GM21367 (cell line): ENCODE measurements at regions not wholly inside any gene's neighbourhood (a gene's known extent, or its start where the extent isn't known, plus 50 kb on each side); places are given as distances from the start of the nearest gene placed in this dataset.
"Not testable (repeated sequence)": the region's sequence is repeated elsewhere in the genome, so short reads cannot be mapped to it uniquely, and the experiment has no call there.

Experiments
- ATAC-seq: cut with Tn5 transposase; IDR thresholded peaks from one replicate; pipeline ENCODE4 v1.9.1; 2021; ENCODE audit not compliant: unreplicated experiment

GRCh38 chr11:106482917-106483785 lies 405.7 kb downstream of the AASDHPPT start:
- no peak for ATAC-seq

GRCh38 chr11:106491751-106492150 lies 414.3 kb downstream of the AASDHPPT start:
- no peak for ATAC-seq

- no peak for ATAC-seq
Observed at GRCh38 chr11:106493751-106494150, 416.3 kb downstream of the AASDHPPT start.

DNA sequence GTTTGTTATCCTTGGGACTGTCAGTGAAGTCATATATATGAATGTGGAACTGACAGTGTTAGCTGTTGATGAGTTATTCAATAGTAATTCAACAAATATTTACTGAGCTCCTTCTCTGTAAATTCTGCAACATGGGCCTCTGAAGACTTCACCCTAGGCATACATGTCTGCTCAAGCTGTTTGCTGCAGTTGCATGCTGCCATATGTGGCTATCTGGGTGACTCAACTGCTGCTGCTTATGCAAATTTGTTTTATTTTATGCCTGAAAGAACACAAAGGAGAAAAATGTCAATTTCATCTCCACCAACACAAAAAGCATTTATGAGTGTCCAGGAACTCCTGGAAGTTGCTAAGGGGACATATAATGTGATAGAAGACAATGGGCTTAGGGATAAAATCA lies 417.6 kb downstream of the AASDHPPT start:
- no peak for ATAC-seq

- ATAC-seq: no peak
Observed at GRCh38 chr11:106496677-106497076, 419.2 kb downstream of the AASDHPPT start.

DNA sequence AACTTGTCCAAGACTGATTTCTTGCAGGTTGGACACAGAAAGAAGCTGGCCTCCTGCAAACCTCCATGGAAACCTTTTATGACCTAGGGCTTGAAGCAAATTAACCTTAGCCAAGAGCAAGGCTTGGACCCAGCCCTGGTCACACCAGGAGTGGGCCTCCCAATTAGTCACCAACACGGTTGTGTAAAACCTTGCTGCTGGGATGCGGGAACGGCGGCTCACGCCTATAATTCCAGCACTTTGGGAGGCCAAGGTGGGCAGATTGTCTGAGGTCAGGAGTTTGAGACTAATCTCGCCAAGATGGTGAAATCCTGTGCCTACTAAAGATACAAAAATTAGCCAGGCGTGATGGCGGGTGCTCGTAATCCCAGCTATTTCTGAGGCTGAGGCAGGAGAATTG lies 419.9 kb downstream of the AASDHPPT start:
- ATAC-seq: no peak

DNA sequence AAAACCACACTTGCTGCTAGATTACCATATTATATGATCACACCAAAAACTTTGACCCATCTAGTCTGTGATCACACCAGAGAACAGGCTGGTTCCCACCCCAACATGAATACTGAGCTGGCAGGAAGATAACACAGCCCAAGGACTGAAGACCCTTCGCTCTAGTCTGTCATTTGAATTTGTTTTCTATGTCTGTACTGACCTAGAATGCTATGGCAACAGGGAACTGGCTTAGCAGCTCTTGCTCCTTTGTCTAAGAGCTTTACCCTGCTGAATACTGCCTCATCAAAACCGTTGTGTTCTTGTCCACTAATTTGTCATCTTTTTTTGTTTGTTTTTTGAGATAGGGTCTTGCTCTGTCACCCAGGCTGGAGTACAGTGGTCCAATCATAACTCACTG lies 420.4 kb downstream of the AASDHPPT start:
- no peak for ATAC-seq

- ATAC-seq: no peak
Observed at GRCh38 chr11:106503901-106504300, 426.4 kb downstream of the AASDHPPT start.

DNA sequence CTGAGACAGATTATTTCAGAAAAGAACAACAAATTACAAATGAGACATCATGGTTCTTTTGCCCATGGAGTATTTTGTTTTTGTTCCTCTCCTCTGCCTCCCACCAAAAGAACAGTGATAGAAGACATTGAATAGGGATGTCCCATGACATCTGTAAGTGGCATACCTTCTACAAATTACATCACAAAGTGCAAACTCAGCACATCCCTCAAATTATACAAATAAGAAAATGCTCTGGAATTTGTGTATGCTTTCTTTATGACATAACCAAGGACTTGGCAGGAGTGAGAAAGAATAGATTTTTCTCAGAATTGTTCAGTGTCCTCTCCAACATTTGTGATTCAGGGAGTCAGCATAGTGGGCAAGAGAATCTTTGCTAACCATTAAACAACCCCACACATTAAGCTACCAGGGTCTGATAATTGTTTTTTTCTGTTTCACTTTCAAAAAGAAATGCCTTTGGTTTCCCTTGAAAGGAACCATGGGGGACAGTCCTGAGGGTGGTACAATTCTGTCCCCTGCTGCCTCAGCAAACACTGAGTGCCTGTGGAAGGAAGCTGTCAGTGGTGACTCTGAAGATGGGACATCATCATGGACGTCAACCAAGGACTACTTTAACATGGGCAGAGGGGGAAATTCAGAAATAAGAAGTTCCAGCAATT lies 430.3 kb downstream of the AASDHPPT start:
- no peak for ATAC-seq

DNA sequence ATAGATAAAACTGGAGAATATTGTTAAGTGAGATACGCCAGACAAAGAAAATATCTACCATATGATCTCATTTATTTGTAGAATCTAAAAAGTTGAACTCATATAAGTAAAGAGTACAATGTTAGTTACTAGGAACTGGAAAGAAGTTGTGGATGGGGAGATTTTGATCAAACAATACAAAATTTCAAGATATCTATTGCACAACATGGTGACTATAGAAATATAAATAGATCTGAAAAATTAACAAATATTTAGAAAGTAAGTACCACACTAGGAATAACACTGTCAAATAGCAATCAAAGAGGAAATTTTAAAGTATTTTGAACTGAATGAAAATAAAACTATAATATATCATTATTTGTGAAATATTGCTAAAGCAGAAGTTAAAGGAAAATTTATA lies 437.2 kb downstream of the AASDHPPT start:
- ATAC-seq: no peak

DNA sequence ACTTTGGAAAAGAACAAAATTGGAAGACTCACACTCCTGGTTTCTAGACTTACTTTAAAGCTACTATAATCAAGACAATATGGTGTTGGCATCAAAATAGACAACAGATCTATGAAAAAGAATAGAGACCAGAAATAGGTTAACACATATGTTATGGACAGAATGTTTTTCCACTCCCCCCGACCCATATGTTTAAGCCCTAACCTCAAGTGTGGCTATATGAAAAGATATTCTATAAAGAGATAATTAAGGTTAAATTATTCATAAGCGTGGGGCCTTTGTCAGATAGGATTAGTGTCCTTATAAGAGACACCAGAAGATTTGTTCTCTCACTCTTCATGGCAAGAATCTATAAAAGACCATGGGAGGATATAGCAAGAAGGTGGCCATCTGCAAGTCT lies 440.0 kb downstream of the AASDHPPT start:
- no peak for ATAC-seq

- no peak for ATAC-seq
Observed at GRCh38 chr11:106520146-106520912, 442.9 kb downstream of the AASDHPPT start.

DNA sequence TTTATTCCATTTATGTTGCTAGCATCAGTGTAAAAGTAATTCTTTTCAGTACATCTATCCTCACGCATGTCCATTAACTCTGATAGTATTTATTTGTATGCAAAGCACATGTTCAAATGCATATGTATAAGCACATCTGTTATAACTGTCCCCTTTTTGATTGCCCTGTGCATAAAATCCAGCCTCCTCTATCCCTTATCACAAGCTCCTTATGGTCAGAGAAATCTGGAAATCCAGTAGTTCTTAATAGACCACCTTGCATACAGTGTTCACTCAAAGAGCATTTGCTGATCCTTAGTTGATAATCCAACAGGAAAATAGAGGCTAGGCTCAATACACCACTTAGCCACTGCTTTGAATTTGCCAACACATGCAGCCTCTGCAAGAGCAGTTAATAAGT lies 443.5 kb downstream of the AASDHPPT start:
- no peak for ATAC-seq

GRCh38 chr11:106523171-106523570 lies 445.7 kb downstream of the AASDHPPT start:
- ATAC-seq: no peak

DNA sequence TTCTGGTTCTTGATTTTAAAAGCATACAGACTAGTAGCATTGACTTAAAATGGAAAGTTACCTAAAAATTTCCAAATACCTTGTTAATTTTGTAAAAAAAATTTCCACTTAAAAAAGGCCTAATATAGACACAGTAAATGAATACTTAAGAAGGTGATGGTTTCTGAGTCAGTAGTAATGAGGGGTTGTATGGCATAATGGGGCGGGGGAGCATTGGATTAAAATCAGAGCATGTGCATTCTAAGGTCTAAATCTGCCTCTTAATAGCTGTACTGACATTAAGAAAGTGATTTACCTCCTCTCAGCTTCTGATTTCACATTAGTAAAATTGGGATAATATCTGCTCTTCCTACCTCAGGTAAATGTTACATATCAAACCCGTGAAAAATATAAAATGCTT lies 446.5 kb downstream of the AASDHPPT start:
- ATAC-seq: no peak

GRCh38 chr11:106524436-106524835 lies 447.0 kb downstream of the AASDHPPT start:
- ATAC-seq: no peak

GRCh38 chr11:106531648-106532047 lies 454.2 kb downstream of the AASDHPPT start:
- ATAC-seq: not testable (repeated sequence)

- ATAC-seq: no peak
Observed at GRCh38 chr11:106533046-106533445, 455.6 kb downstream of the AASDHPPT start.

DNA sequence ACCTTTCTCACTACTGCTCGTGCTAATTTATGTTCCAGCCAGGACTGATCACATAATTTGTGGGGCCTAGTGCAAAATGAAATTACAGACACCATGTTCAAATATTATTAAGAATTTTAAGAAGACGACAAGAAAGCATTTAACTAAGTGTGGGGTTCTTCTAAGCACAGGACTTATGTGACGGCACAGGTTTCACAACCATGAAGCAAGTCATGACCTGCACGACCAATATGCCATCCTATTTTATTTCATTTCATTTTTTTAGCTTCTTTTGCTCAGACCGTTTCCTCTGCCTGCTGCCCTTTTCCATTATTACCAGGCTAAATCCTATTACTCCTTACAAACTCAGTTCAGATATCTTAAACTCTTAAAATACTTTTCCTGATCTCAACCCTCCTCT lies 462.5 kb downstream of the AASDHPPT start:
- ATAC-seq: no peak

DNA sequence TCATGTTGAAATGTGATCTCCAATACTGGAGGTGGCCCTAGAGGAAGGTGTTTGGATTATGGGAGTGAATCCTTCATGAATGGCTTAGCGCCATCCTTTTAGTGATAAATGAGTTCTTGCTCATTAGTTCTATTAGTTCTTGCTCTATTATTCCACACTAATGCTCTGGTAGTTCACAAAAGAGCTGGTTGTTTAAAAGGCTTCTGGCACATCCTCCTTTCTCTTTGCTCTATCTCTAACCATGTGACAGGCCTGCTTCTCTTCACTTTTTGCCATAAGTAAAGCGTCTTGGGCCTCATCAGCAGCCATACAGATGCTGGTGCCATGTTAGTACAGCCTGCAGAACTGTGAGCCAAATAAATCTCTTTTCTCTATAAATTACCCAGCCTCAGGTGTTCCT lies 469.9 kb downstream of the GUCY1A2 start:
- ATAC-seq: no peak

GRCh38 chr11:106551744-106552673 lies 466.3 kb downstream of the GUCY1A2 start:
- no peak for ATAC-seq
